ENCODE measurements at regions not wholly inside any gene's neighbourhood (a gene's known extent, or its start where the extent isn't known, plus 50 kb on each side); places are given as distances from the start of the nearest gene placed in this dataset.

GRCh38 chr15:39124155-39124552 is 456.7 kb upstream of the THBS1 start:
- TF ChIP-seq ZNF776 (CRISPR knock-in tag; IDR thresholded peaks at IDR 0.05) (no peak), HOXA7 (CRISPR knock-in tag; IDR thresholded peaks at IDR 0.05) (no peak), ZNF207 (IDR thresholded peaks at IDR 0.05; ENCODE audit: borderline replicate concordance) (no peak), FOXK1 (CRISPR knock-in tag; IDR thresholded peaks at IDR 0.05; ENCODE audit: borderline replicate concordance, low read depth) (no peak)
